ENCODE measurements at regions not wholly inside any gene's neighbourhood (a gene's known extent, or its start where the extent isn't known, plus 50 kb on each side); places are given as distances from the start of the nearest gene placed in this dataset.

DNA sequence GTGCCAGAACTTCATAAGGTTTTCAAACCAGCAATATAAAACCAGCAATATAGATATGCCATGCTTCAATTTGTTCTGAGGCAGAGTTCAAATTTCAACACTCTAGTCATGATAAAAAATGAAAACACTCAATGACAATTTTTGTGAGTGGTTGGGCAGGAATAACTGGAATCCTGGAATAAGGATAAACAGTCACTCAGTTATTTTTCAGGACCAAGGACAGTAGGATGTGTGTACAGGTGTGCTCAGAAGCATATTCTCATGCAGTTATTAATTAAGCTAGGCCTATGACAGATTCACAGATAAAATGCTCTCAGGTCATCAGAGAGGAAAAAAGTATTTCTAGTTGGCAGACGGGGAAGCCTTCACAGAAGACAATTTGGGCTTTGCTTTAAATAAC is 117.3 kb upstream of the PPP2R2B start:
- Mint-ChIP-seq H3K27ac (ENCODE audit: unreplicated experiment) (no peak overlapping the region), H3K36me3 (ENCODE audit: low read depth) (no peaks in the 10 kb centered on the region), H3K4me3 (no peak overlapping the region), H3K4me1 (peaks cover 6% of the 10 kb centered on the region), H3K27me3 (ENCODE audit: low read depth) (no peaks in the 10 kb centered on the region), H3K9me3 (no peaks in the 10 kb centered on the region)
- no peak for DNase-seq (ENCODE audit: low read depth, low spot score)
- TF ChIP-seq, protein P1, sequence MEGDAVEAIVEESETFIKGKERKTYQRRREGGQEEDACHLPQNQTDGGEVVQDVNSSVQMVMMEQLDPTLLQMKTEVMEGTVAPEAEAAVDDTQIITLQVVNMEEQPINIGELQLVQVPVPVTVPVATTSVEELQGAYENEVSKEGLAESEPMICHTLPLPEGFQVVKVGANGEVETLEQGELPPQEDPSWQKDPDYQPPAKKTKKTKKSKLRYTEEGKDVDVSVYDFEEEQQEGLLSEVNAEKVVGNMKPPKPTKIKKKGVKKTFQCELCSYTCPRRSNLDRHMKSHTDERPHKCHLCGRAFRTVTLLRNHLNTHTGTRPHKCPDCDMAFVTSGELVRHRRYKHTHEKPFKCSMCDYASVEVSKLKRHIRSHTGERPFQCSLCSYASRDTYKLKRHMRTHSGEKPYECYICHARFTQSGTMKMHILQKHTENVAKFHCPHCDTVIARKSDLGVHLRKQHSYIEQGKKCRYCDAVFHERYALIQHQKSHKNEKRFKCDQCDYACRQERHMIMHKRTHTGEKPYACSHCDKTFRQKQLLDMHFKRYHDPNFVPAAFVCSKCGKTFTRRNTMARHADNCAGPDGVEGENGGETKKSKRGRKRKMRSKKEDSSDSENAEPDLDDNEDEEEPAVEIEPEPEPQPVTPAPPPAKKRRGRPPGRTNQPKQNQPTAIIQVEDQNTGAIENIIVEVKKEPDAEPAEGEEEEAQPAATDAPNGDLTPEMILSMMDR (conservative IDR thresholded peaks at IDR 0.05) = no peak

GRCh38 chr5:147015405-147015804 is 136.8 kb upstream of the PPP2R2B start:
- DNase-seq (ENCODE audit: low read depth, low spot score) = no peak
- H3K9me3 Mint-ChIP-seq = peaks cover 2% of the 10 kb centered on the region
- H3K36me3 Mint-ChIP-seq (ENCODE audit: low read depth) = no peaks in the 10 kb centered on the region
- no peak overlapping the region for H3K27ac Mint-ChIP-seq (ENCODE audit: unreplicated experiment)
- TF ChIP-seq, protein P1 (conservative IDR thresholded peaks at IDR 0.05) = no peak
- no peak overlapping the region for H3K4me3 Mint-ChIP-seq
- H3K4me1 Mint-ChIP-seq = no peaks in the 10 kb centered on the region
- H3K27me3 Mint-ChIP-seq (ENCODE audit: low read depth) = no peaks in the 10 kb centered on the region

- Mint-ChIP-seq H3K9me3 (peaks cover 2% of the 10 kb centered on the region), H3K4me1 (no peaks in the 10 kb centered on the region), H3K27ac (ENCODE audit: unreplicated experiment) (no peak overlapping the region), H3K36me3 (ENCODE audit: low read depth) (no peaks in the 10 kb centered on the region), H3K27me3 (ENCODE audit: low read depth) (no peaks in the 10 kb centered on the region), H3K4me3 (no peak overlapping the region)
- DNase-seq (ENCODE audit: low read depth, low spot score) = no peak
- TF ChIP-seq, protein P1 (conservative IDR thresholded peaks at IDR 0.05) = no peak
Observed at GRCh38 chr5:147017191-147017590, 138.6 kb upstream of the PPP2R2B start.

DNA sequence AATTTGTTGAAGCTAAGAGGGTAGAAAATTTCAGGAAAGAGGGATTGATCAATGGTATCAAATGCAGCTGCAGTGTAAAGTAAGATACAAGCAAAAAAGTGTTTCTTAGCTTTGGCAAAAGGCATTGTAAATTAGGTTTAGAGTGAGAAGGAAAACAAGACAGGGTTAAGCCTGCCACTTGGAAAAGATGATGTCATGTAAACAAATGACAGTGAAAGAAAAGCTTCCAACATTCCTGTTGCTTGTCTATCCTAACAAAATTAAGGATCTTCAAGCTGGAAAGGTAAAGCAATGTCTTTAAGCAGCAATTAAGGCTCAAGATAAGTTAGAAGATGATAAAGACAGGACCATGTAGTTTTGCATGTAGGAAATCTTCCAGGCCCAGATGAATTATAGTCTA is 139.1 kb upstream of the PPP2R2B start:
- H3K36me3 Mint-ChIP-seq (ENCODE audit: low read depth) = no peaks in the 10 kb centered on the region
- H3K4me1 Mint-ChIP-seq = no peaks in the 10 kb centered on the region
- H3K27me3 Mint-ChIP-seq (ENCODE audit: low read depth) = no peaks in the 10 kb centered on the region
- TF ChIP-seq, protein P1 (conservative IDR thresholded peaks at IDR 0.05) = no peak
- H3K27ac Mint-ChIP-seq (ENCODE audit: unreplicated experiment) = no peak overlapping the region
- H3K4me3 Mint-ChIP-seq = no peak overlapping the region
- H3K9me3 Mint-ChIP-seq = peaks cover 2% of the 10 kb centered on the region
- no peak for DNase-seq (ENCODE audit: low read depth, low spot score)

DNA sequence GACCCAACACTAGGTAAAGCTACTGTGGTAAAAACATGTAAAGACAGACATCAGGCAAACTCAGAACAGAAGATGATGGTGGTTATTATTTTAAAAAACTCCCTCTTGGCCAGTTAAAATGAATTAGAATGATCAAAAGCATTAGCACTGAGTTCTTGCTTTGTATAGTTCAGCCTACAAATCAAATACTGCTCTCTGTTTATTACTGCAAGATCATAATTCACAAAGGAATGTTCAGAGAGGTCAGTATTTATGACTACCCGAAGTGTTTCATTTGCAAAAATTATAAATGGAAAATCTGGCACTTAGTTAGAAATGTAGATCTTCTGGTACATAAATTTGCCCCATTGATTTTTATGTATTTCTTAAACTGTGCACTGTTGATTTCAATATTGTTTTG is 140.3 kb upstream of the PPP2R2B start:
- no peak for DNase-seq (ENCODE audit: low read depth, low spot score)
- no peak overlapping the region for H3K27ac Mint-ChIP-seq (ENCODE audit: unreplicated experiment)
- H3K36me3 Mint-ChIP-seq (ENCODE audit: low read depth) = no peaks in the 10 kb centered on the region
- H3K9me3 Mint-ChIP-seq = peaks cover 2% of the 10 kb centered on the region
- TF ChIP-seq, protein P1 (conservative IDR thresholded peaks at IDR 0.05) = no peak
- H3K4me3 Mint-ChIP-seq = no peak overlapping the region
- H3K4me1 Mint-ChIP-seq = no peaks in the 10 kb centered on the region
- no peaks in the 10 kb centered on the region for H3K27me3 Mint-ChIP-seq (ENCODE audit: low read depth)
